Liver (tissue), 8 donors: ENCODE measurements at regions not wholly inside any gene's neighbourhood (a gene's known extent, or its start where the extent isn't known, plus 50 kb on each side); places are given as distances from the start of the nearest gene placed in this dataset.

ENCODE experiments used
- DNase-seq: peaks from one replicate; pipeline ENCODE4 v3.0.0-alpha.2; 2017; ENCODE audit warnings: low spot score
- H3K27ac ChIP-seq, 2 donors: one replicate each; pipeline ENCODE4 v1.7.0; 2013; ENCODE audit warnings: inconsistent platforms in 2 of 2, low read length in 2 of 2, control low read depth in 1 of 2, low read depth in 1 of 2, mild to moderate bottlenecking in 1 of 2
- H3K27me3 ChIP-seq, 4 donors: one replicate each; pipeline versions ENCODE4 v1.6.1 to v1.7.0; 2013; ENCODE audit warnings: low read length in 3 of 4, inconsistent platforms in 1 of 4, mild to moderate bottlenecking in 1 of 4, moderate library complexity in 1 of 4; ENCODE audit not compliant: control insufficient read depth in 4 of 4, insufficient read depth in 4 of 4
- H3K36me3 ChIP-seq, 4 donors: one replicate each; pipeline versions ENCODE4 v1.6.1 to v1.7.0; 2013; ENCODE audit warnings: low read length in 3 of 4, mild to moderate bottlenecking in 3 of 4, low read depth in 1 of 4, moderate library complexity in 1 of 4; ENCODE audit not compliant: control insufficient read depth in 4 of 4, insufficient read depth in 3 of 4
- H3K4me1 ChIP-seq, 4 donors: one replicate each; pipeline versions ENCODE4 v1.6.1 to v1.7.0; 2013; ENCODE audit warnings: low read length in 3 of 4, mild to moderate bottlenecking in 3 of 4, moderate library complexity in 1 of 4; ENCODE audit not compliant: control insufficient read depth in 4 of 4, insufficient read depth in 4 of 4
- H3K4me3 ChIP-seq, 3 donors: one replicate each; pipeline versions ENCODE4 v1.6.1 to v1.7.0; 2013; ENCODE audit warnings: low read length in 3 of 3, control low read depth in 1 of 3, low read depth in 1 of 3, mild to moderate bottlenecking in 1 of 3
- H3K9ac ChIP-seq, 2 donors: one replicate each; pipeline ENCODE4 v1.7.0; 2013; ENCODE audit warnings: low read length in 2 of 2, mild to moderate bottlenecking in 2 of 2, moderate library complexity in 2 of 2, control low read depth in 1 of 2, low read depth in 1 of 2
- H3K9me3 ChIP-seq, 4 donors: one replicate each; pipeline versions ENCODE4 v1.6.1 to v1.7.0; 2013; ENCODE audit warnings: low read length in 3 of 4; ENCODE audit not compliant: control insufficient read depth in 4 of 4
- ATF3 ChIP-seq: IDR thresholded peaks from 2 replicates; pipeline ENCODE4 v1.6.1; 2016; ENCODE audit warnings: antibody characterized with exemption
- EGR1 ChIP-seq, 2 donors: IDR thresholded peaks; 2 replicates each; pipeline ENCODE4 v1.6.1; 2016 to 2018; ENCODE audit warnings: antibody characterized with exemption in 2 of 2, low read depth in 2 of 2
- FOXA1 ChIP-seq: IDR thresholded peaks from 2 replicates; pipeline ENCODE4 v1.6.1; 2016; ENCODE audit warnings: antibody characterized with exemption
- FOXA2 ChIP-seq: IDR thresholded peaks from 2 replicates; pipeline ENCODE4 v1.6.1; 2016; ENCODE audit warnings: antibody characterized with exemption
- GABPA ChIP-seq, 2 donors: IDR thresholded peaks in 1 of 2; conservative IDR thresholded peaks in 1 of 2; 2 replicates each; pipeline ENCODE4 v1.6.1; 2016; ENCODE audit warnings: antibody characterized with exemption in 2 of 2, mild to moderate bottlenecking in 1 of 2, moderate library complexity in 1 of 2
- HNF4A ChIP-seq, 2 donors: conservative IDR thresholded peaks; 2 replicates each; pipeline ENCODE4 v1.6.1; 2016; ENCODE audit warnings: antibody characterized with exemption in 2 of 2, mild to moderate bottlenecking in 2 of 2
- HNF4G ChIP-seq: IDR thresholded peaks from 2 replicates; pipeline ENCODE4 v1.6.1; 2016; ENCODE audit warnings: antibody characterized with exemption
- JUND ChIP-seq, 2 donors: IDR thresholded peaks; 2 replicates each; pipeline ENCODE4 v1.6.1; 2016; ENCODE audit warnings: antibody characterized with exemption in 2 of 2
- MAX ChIP-seq: IDR thresholded peaks from 2 replicates; pipeline ENCODE4 v1.6.1; 2016; ENCODE audit warnings: antibody characterized with exemption
- NR2F2 ChIP-seq: IDR thresholded peaks from 2 replicates; pipeline ENCODE4 v1.6.1; 2016; ENCODE audit warnings: antibody characterized with exemption
- RAD21 ChIP-seq, 2 donors: IDR thresholded peaks; 2 replicates each; pipeline ENCODE4 v1.6.1; 2016; ENCODE audit warnings: antibody characterized with exemption in 2 of 2, mild to moderate bottlenecking in 2 of 2
- RXRA ChIP-seq, 2 donors: IDR thresholded peaks; 2 replicates each; pipeline ENCODE4 v1.6.1; 2017 to 2018; ENCODE audit warnings: antibody characterized with exemption in 2 of 2, mild to moderate bottlenecking in 1 of 2
- SP1 ChIP-seq: IDR thresholded peaks from 2 replicates; pipeline ENCODE4 v1.6.1; 2018; ENCODE audit warnings: antibody characterized with exemption, mild to moderate bottlenecking
- TAF1 ChIP-seq: conservative IDR thresholded peaks from 2 replicates; pipeline ENCODE4 v1.6.1; 2016; ENCODE audit warnings: antibody characterized with exemption, mild to moderate bottlenecking
- YY1 ChIP-seq: IDR thresholded peaks from 2 replicates; pipeline ENCODE4 v1.6.1; 2016; ENCODE audit warnings: antibody characterized with exemption, mild to moderate bottlenecking
- WGBS: extraction: QIAGEN DNeasy Blood & Tissue Kit; methylation state at CpG from one replicate; pipeline ENCODE4 v1.1.7; 2013; 5-methylcytosine and 5-hydroxymethylcytosine counted together
- TF ChIP-seq, protein P1 (sequence below): IDR thresholded peaks from 2 replicates; pipeline ENCODE4 v1.6.1; 2016; ENCODE audit warnings: antibody characterized with exemption
- TF ChIP-seq, protein P2 (sequence below): fragments of 150-350 bp; IDR thresholded peaks from 2 replicates; pipeline ENCODE4 v1.5.1; 2017; ENCODE audit warnings: improper control_type of control experiment, low read depth, low read length; ENCODE audit not compliant: missing input control
- TF ChIP-seq, protein P3 (sequence below): IDR thresholded peaks from 2 replicates; pipeline ENCODE4 v1.6.1; 2016; ENCODE audit warnings: antibody characterized with exemption, mild to moderate bottlenecking
- donor health status: healthy.
- donor health status: healthy.
- donor health status: healthy.
- donor health status: healthy.
- donor health status: healthy.

- TF ChIP-seq, protein P1, sequence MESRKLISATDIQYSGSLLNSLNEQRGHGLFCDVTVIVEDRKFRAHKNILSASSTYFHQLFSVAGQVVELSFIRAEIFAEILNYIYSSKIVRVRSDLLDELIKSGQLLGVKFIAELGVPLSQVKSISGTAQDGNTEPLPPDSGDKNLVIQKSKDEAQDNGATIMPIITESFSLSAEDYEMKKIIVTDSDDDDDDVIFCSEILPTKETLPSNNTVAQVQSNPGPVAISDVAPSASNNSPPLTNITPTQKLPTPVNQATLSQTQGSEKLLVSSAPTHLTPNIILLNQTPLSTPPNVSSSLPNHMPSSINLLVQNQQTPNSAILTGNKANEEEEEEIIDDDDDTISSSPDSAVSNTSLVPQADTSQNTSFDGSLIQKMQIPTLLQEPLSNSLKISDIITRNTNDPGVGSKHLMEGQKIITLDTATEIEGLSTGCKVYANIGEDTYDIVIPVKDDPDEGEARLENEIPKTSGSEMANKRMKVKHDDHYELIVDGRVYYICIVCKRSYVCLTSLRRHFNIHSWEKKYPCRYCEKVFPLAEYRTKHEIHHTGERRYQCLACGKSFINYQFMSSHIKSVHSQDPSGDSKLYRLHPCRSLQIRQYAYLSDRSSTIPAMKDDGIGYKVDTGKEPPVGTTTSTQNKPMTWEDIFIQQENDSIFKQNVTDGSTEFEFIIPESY, result no peak
- TF ChIP-seq JUND (IDR thresholded peaks at IDR 0.05) (no peak), RAD21 (IDR thresholded peaks at IDR 0.05) (no peak), SP1 (no peak)
Measured at GRCh38 chr12:89103831-89104230, 248.5 kb downstream of the DUSP6 start (continued).

GRCh38 chr12:89101440-89101839, 250.9 kb downstream of the DUSP6 start:
- Histone ChIP-seq H3K36me3 (no peaks in the 10 kb centered on the region), H3K4me3 (no peak overlapping the region), H3K27ac (no peak overlapping the region), H3K9ac (no peak overlapping the region), H3K9me3 (no peaks in the 10 kb centered on the region), H3K4me1 (peaks cover 0 to 2% (median 0%) of the 10 kb centered on the region in 4 donors), H3K27me3 (no peaks in the 10 kb centered on the region)
- DNase-seq, result no peak
- 72% methylated on average over 4 of the region's 4 CpGs for whole genome bisulfite sequencing
- no peak for TF ChIP-seq HNF4A (conservative IDR thresholded peaks at IDR 0.05)

DNA sequence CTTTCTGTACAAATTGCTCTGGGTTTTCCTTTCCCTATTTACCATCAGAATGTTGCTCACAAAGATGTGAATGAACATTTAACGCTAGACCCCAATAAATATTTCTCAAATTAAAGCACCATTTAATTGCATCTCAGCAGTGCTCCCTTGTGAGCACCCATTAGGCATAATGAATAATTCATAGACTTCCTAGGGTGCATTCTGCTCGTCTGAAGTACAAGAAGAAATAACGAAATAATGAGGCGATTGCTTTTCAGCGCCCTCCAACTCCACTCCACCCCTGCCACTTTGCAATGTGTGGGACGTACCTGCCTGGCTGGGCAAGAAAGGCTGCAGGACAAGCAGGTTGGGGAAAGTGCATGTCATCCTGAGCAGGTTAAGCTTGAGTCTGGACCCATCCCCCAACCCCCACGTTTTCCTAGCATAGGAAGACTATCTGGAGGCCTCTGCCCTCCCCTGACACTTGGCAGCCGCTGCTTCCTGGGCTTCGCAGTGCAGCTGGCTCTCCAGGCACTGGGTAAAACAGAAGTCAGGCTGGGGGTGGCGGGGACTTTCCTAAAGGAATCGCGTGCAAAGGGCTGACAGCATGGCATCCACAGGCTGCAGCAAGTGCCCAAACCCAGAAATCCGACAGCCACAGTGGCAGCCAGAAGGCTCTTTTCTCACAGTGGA, 253.7 kb downstream of the DUSP6 start:
- TF ChIP-seq NR2F2 (peak; percentile 71), JUND (IDR thresholded peaks at IDR 0.05) (no peak)
- Histone ChIP-seq H3K4me3 (no peak overlapping the region), H3K36me3 (no peaks in the 10 kb centered on the region), H3K9me3 (no peaks in the 10 kb centered on the region), H3K27ac (no peak overlapping the region), H3K27me3 (no peaks in the 10 kb centered on the region), H3K9ac (no peak overlapping the region), H3K4me1 (peaks cover 0 to 2% (median 0%) of the 10 kb centered on the region in 4 donors)
- no peak for DNase-seq
- 73% methylated on average over 13 of the region's 13 CpGs for WGBS

GRCh38 chr12:89092297-89092696, 260.0 kb downstream of the DUSP6 start:
- Histone ChIP-seq H3K4me1 (peaks cover 0 to 3% (median 0%) of the 10 kb centered on the region in 4 donors), H3K9ac (no peak overlapping the region), H3K9me3 (peaks cover 0 to 8% (median 1%) of the 10 kb centered on the region in 4 donors), H3K36me3 (no peaks in the 10 kb centered on the region), H3K4me3 (no peak overlapping the region), H3K27ac (no peak overlapping the region), H3K27me3 (no peaks in the 10 kb centered on the region)
- no peak for DNase-seq
- WGBS, result 90% methylated on average over 2 of the region's 2 CpGs
- TF ChIP-seq MAX (no peak), FOXA2 (no peak), HNF4G (no peak), NR2F2 (no peak), ATF3 (no peak), EGR1 (IDR thresholded peaks at IDR 0.05; ENCODE audit: low read depth in 2 of 2) (no peak), RXRA (IDR thresholded peaks at IDR 0.05) (no peak), HNF4A (conservative IDR thresholded peaks at IDR 0.05) (no peak), FOXA1 (no peak), TAF1 (no peak), JUND (IDR thresholded peaks at IDR 0.05) (no peak), SP1 (no peak), YY1 (no peak), GABPA (IDR thresholded peaks at IDR 0.05 in 1 of 2, conservative IDR thresholded peaks at IDR 0.05 in 1 of 2) (no peak), RAD21 (IDR thresholded peaks at IDR 0.05) (no peak)
- TF ChIP-seq, protein P2, sequence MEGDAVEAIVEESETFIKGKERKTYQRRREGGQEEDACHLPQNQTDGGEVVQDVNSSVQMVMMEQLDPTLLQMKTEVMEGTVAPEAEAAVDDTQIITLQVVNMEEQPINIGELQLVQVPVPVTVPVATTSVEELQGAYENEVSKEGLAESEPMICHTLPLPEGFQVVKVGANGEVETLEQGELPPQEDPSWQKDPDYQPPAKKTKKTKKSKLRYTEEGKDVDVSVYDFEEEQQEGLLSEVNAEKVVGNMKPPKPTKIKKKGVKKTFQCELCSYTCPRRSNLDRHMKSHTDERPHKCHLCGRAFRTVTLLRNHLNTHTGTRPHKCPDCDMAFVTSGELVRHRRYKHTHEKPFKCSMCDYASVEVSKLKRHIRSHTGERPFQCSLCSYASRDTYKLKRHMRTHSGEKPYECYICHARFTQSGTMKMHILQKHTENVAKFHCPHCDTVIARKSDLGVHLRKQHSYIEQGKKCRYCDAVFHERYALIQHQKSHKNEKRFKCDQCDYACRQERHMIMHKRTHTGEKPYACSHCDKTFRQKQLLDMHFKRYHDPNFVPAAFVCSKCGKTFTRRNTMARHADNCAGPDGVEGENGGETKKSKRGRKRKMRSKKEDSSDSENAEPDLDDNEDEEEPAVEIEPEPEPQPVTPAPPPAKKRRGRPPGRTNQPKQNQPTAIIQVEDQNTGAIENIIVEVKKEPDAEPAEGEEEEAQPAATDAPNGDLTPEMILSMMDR, result no peak
- TF ChIP-seq, protein P3, sequence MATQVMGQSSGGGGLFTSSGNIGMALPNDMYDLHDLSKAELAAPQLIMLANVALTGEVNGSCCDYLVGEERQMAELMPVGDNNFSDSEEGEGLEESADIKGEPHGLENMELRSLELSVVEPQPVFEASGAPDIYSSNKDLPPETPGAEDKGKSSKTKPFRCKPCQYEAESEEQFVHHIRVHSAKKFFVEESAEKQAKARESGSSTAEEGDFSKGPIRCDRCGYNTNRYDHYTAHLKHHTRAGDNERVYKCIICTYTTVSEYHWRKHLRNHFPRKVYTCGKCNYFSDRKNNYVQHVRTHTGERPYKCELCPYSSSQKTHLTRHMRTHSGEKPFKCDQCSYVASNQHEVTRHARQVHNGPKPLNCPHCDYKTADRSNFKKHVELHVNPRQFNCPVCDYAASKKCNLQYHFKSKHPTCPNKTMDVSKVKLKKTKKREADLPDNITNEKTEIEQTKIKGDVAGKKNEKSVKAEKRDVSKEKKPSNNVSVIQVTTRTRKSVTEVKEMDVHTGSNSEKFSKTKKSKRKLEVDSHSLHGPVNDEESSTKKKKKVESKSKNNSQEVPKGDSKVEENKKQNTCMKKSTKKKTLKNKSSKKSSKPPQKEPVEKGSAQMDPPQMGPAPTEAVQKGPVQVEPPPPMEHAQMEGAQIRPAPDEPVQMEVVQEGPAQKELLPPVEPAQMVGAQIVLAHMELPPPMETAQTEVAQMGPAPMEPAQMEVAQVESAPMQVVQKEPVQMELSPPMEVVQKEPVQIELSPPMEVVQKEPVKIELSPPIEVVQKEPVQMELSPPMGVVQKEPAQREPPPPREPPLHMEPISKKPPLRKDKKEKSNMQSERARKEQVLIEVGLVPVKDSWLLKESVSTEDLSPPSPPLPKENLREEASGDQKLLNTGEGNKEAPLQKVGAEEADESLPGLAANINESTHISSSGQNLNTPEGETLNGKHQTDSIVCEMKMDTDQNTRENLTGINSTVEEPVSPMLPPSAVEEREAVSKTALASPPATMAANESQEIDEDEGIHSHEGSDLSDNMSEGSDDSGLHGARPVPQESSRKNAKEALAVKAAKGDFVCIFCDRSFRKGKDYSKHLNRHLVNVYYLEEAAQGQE, result no peak
